ENCODE measurements at regions not wholly inside any gene's neighbourhood (a gene's known extent, or its start where the extent isn't known, plus 50 kb on each side); places are given as distances from the start of the nearest gene placed in this dataset.

- DNase-seq: no peak
These were observed 820.7 kb upstream of the INTU start for GRCh38 chr4:126812076-126812475.

GRCh38 chr4:126820631-126821030 is 812.1 kb upstream of the INTU start:
- DNase-seq: no peak

- no peak for DNase-seq
These were observed 811.6 kb upstream of the INTU start for GRCh38 chr4:126821152-126821551.

GRCh38 chr4:126825083-126825482 is 807.7 kb upstream of the INTU start:
- no peak for DNase-seq

GRCh38 chr4:126827669-126828068 is 805.1 kb upstream of the INTU start:
- no peak for DNase-seq

- no peak for DNase-seq
These were observed 797.9 kb upstream of the INTU start for GRCh38 chr4:126834854-126835253.

GRCh38 chr4:126838941-126839679 is 793.6 kb upstream of the INTU start:
- DNase-seq: no peak

GRCh38 chr4:126843492-126844067 is 789.2 kb upstream of the INTU start:
- DNase-seq: no peak

GRCh38 chr4:126850286-126850685 is 782.5 kb upstream of the INTU start:
- DNase-seq: no peak

GRCh38 chr4:126851391-126851790 is 781.4 kb upstream of the INTU start:
- DNase-seq: no peak

- no peak for DNase-seq
These were observed 779.0 kb upstream of the INTU start for GRCh38 chr4:126853715-126854114.

GRCh38 chr4:126856906-126857305 is 775.9 kb upstream of the INTU start:
- DNase-seq: no peak

- no peak for DNase-seq
These were observed 773.4 kb upstream of the INTU start for GRCh38 chr4:126859314-126859713.

- DNase-seq: no peak
These were observed 772.9 kb upstream of the INTU start for GRCh38 chr4:126859872-126860271.

GRCh38 chr4:126860308-126860707 is 772.4 kb upstream of the INTU start:
- DNase-seq: no peak

GRCh38 chr4:126869967-126870366 is 762.8 kb upstream of the INTU start:
- no peak for DNase-seq

- DNase-seq: no peak
These were observed 760.9 kb upstream of the INTU start for GRCh38 chr4:126871810-126872209.

- DNase-seq: no peak
These were observed 758.2 kb upstream of the INTU start for GRCh38 chr4:126874533-126874932.

- no peak for DNase-seq
These were observed 743.8 kb upstream of the INTU start for GRCh38 chr4:126888968-126889367.

- DNase-seq: no peak
These were observed 742.4 kb upstream of the INTU start for GRCh38 chr4:126890383-126890782.

- no peak for DNase-seq
These were observed 741.8 kb upstream of the INTU start for GRCh38 chr4:126890994-126891393.

- DNase-seq: no peak
These were observed 737.8 kb upstream of the INTU start for GRCh38 chr4:126894963-126895362.

GRCh38 chr4:126895988-126896570 is 736.7 kb upstream of the INTU start:
- DNase-seq: no peak

- DNase-seq: no peak
These were observed 735.7 kb upstream of the INTU start for GRCh38 chr4:126897038-126897437.

GRCh38 chr4:126898815-126899214 is 733.9 kb upstream of the INTU start:
- no peak for DNase-seq
